Nephron (organoid): ENCODE measurements at regions not wholly inside any gene's neighbourhood (a gene's known extent, or its start where the extent isn't known, plus 50 kb on each side); places are given as distances from the start of the nearest gene placed in this dataset.

Source experiments
- H3K27ac Mint-ChIP-seq, 3 experiments: 2 replicates each; pipeline ENCODE4 v1.8.0; 2020; ENCODE audit warnings: mixed read lengths in 3 of 3, mild to moderate bottlenecking in 2 of 3, moderate library complexity in 1 of 3
- H3K27me3 Mint-ChIP-seq: 2 replicates; pipeline ENCODE4 v1.8.0; 2021; ENCODE audit warnings: low read depth, mild to moderate bottlenecking, moderate library complexity, mixed read lengths
- H3K36me3 Mint-ChIP-seq: 2 replicates; pipeline ENCODE4 v1.8.0; 2020; ENCODE audit warnings: low read depth, mixed read lengths
- H3K4me1 Mint-ChIP-seq: 2 replicates; pipeline ENCODE4 v1.8.0; 2020; ENCODE audit warnings: mixed read lengths
- H3K4me3 Mint-ChIP-seq, 3 experiments: 2 replicates each; pipeline ENCODE4 v1.8.0; 2020; ENCODE audit warnings: mild to moderate bottlenecking in 3 of 3, mixed read lengths in 3 of 3, moderate library complexity in 2 of 3
- H3K9me3 Mint-ChIP-seq: 2 replicates; pipeline ENCODE4 v1.8.0; 2020; ENCODE audit warnings: mixed read lengths
- TF ChIP-seq, protein P1 (sequence below), 3 experiments: fragments of 200-600 bp; sonication (generic); IDR thresholded peaks; one replicate each; pipeline ENCODE4 v1.5.0; 2021; ENCODE audit warnings: antibody characterized with exemption in 3 of 3; ENCODE audit not compliant: unreplicated experiment in 3 of 3

DNA sequence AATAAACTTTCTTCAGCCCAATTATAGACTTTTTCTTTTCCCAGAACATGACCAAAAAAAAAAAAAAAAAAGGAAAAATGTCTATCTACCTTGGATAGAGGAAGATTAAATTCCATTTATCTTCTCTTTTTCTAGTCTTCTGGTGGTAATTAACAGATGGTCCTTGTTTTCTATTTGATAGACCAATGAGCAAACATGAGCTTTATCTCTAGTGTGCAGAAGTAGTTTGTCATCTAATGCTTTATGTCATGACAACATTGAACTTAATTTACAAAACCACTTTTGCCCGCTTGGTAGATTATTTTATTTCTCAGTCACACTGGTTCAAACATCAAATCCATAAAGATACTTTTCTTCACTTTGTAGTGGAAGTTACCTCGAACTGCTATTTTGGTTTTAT lies 69.5 kb upstream of the ELL2 start:
- no peak overlapping the region for H3K4me3 Mint-ChIP-seq
- H3K4me1 Mint-ChIP-seq: no peaks in the 10 kb centered on the region
- no peaks in the 10 kb centered on the region for H3K27me3 Mint-ChIP-seq
- H3K9me3 Mint-ChIP-seq: peaks cover 3% of the 10 kb centered on the region
- H3K27ac Mint-ChIP-seq: no peak overlapping the region
- H3K36me3 Mint-ChIP-seq: no peaks in the 10 kb centered on the region
- TF ChIP-seq, protein P1, sequence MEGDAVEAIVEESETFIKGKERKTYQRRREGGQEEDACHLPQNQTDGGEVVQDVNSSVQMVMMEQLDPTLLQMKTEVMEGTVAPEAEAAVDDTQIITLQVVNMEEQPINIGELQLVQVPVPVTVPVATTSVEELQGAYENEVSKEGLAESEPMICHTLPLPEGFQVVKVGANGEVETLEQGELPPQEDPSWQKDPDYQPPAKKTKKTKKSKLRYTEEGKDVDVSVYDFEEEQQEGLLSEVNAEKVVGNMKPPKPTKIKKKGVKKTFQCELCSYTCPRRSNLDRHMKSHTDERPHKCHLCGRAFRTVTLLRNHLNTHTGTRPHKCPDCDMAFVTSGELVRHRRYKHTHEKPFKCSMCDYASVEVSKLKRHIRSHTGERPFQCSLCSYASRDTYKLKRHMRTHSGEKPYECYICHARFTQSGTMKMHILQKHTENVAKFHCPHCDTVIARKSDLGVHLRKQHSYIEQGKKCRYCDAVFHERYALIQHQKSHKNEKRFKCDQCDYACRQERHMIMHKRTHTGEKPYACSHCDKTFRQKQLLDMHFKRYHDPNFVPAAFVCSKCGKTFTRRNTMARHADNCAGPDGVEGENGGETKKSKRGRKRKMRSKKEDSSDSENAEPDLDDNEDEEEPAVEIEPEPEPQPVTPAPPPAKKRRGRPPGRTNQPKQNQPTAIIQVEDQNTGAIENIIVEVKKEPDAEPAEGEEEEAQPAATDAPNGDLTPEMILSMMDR (IDR thresholded peaks at IDR 0.05; ENCODE audit: unreplicated experiment in 3 of 3): no peak

DNA sequence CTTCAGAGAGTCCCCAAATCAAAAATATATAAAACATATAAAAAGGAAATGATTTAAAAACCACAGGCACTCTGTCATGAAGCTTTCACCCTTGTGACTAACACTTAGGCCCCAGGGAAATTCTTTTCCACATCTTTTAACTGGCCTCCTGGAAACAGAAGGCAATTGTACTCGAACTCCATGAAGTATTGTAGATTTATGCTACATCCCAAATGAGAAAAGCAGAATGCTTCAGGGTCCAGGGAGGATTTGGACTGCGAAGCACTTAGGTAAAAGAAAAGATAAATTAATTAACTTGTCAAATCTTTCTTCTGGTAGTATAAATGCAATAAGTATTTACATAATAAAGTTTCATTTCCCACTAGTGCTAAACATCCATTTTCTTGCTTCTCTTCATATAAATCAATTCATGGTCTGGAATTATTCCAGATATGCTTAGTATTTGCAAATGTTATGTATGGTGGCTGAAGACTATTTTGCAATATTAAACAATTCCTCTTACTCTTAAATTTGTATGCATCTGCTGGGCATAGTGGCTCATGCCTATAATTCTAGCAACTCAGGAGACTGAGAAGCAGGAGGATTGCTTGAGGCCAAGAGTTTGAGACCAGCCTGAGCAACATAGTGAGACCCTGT lies 64.9 kb upstream of the ELL2 start:
- TF ChIP-seq, protein P1 (IDR thresholded peaks at IDR 0.05; ENCODE audit: unreplicated experiment in 3 of 3): no peak
- Mint-ChIP-seq H3K36me3 (no peaks in the 10 kb centered on the region), H3K9me3 (no peaks in the 10 kb centered on the region), H3K4me3 (no peak overlapping the region), H3K4me1 (no peaks in the 10 kb centered on the region), H3K27me3 (no peaks in the 10 kb centered on the region), H3K27ac (no peak overlapping the region)

DNA sequence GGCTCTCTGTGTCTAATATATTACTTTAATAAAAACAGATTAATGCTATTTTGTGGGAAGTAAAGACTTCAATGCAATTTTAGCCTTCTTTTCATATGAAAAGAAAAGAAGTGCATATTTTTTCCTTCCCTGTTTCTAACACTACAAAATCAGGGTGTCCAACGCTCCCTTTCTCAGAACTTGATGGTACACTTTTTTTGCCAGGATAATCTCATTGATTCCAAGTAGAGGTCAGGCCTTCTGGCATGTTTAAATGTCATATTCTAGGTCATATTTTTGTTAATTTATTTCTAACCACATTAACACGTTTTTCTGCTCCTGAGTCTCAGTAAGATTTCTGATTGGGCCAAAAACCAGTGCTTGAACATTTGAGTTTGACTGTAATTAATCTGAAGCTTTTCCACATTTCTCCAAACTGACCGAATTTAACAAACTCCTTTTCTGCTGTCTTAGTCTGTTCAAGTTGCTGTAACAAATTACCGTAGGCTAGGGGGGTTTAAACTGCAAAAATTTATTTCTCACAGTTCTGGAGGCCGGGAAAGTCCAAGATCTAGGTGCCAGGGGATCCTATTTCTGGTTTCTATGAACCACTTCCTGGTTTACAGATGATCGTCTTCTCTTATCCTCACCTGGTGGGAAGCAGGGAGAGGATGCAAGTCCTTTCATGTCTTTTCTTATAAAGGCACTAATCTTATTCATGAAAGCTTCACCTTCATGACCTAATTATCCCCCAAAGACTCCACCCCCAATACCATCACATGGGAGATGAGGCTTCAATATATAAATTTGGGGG lies 63.2 kb upstream of the ELL2 start:
- no peak overlapping the region for H3K4me3 Mint-ChIP-seq
- TF ChIP-seq, protein P1 (IDR thresholded peaks at IDR 0.05; ENCODE audit: unreplicated experiment in 3 of 3): no peak
- no peaks in the 10 kb centered on the region for H3K9me3 Mint-ChIP-seq
- H3K36me3 Mint-ChIP-seq: no peaks in the 10 kb centered on the region
- no peaks in the 10 kb centered on the region for H3K4me1 Mint-ChIP-seq
- no peak overlapping the region for H3K27ac Mint-ChIP-seq
- H3K27me3 Mint-ChIP-seq: no peaks in the 10 kb centered on the region

DNA sequence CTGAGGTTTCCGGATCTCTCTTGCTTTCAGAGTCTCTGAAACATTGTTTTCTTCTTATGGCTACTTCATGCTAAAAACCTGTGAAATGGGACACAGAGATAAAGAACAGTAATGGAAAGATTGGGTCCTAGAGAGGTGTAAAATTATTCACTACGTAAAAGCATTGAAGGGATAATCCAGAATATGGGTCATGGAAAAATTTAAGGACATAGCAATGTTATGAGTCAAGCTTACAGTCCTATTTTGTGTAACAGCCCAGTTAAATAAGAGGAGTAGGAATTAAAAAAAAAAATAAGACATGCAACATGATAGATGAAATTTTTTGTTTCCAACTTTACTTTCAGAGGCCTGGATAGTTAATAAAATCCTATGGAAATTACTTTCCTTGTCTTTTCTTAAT lies 61.9 kb upstream of the ELL2 start:
- Mint-ChIP-seq H3K4me1 (no peaks in the 10 kb centered on the region), H3K36me3 (no peaks in the 10 kb centered on the region), H3K27me3 (no peaks in the 10 kb centered on the region), H3K27ac (no peak overlapping the region), H3K9me3 (no peaks in the 10 kb centered on the region), H3K4me3 (no peak overlapping the region)
- TF ChIP-seq, protein P1 (IDR thresholded peaks at IDR 0.05; ENCODE audit: unreplicated experiment in 3 of 3): no peak

DNA sequence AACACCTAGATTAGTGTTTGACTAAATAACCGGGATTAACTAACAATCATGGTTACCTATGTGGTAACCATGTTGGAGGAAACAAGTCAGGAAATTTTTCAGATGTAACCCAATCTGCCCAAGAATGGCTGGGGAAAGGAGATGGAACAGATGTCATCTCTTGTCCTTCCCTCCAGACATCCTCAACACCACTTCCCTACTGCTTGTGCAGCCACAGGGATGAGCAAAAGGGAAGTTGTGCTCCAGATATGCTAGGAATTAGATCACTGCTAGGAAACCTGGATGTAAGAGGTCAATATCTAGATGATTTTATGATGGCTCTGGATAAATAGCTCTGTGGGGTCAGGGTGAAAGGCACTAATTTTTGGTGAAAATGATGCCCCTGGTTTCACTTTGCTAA lies 61.3 kb upstream of the ELL2 start:
- Mint-ChIP-seq H3K36me3 (no peaks in the 10 kb centered on the region), H3K27me3 (no peaks in the 10 kb centered on the region)
- TF ChIP-seq, protein P1 (IDR thresholded peaks at IDR 0.05; ENCODE audit: unreplicated experiment in 3 of 3): no peak

DNA sequence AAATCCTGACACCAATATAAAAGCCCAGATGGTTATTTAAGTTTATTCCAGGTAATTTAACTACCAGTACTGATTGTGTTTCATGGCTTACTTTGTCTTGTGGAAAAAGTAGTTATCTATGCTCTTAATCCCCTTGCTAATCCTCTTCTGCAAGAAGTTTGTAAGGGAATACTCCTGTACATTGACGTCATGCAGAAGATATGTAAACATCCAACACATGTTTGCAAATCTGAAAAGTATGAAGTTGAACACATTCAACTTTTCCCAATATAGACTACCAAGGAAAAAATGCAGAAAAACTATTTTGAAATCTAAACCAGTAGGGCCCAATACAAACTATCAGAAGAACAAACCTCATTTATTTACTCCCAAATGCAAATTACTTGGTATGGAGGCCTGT lies 56.3 kb upstream of the ELL2 start:
- Mint-ChIP-seq H3K4me3 (no peak overlapping the region), H3K4me1 (no peaks in the 10 kb centered on the region), H3K27ac (no peak overlapping the region), H3K9me3 (no peaks in the 10 kb centered on the region), H3K36me3 (no peaks in the 10 kb centered on the region), H3K27me3 (no peaks in the 10 kb centered on the region)
- TF ChIP-seq, protein P1 (IDR thresholded peaks at IDR 0.05; ENCODE audit: unreplicated experiment in 3 of 3): no peak

More for the DNA sequence above, 61.3 kb upstream of the ELL2 start:
- H3K9me3 Mint-ChIP-seq: no peaks in the 10 kb centered on the region
- H3K4me1 Mint-ChIP-seq: no peaks in the 10 kb centered on the region
- no peak overlapping the region for H3K27ac Mint-ChIP-seq
- H3K4me3 Mint-ChIP-seq: no peak overlapping the region
